Ovary (tissue), 3 donors: ENCODE measurements at regions not wholly inside any gene's neighbourhood (a gene's known extent, or its start where the extent isn't known, plus 50 kb on each side); places are given as distances from the start of the nearest gene placed in this dataset.

Experiments
- CTCF ChIP-seq, 3 donors: fragments of 450-650 bp in 2 of 3; fragments of 200-600 bp in 1 of 3; IDR thresholded peaks; one replicate each; pipeline versions ENCODE4 v1.5.1 to v1.8.0; 2016 to 2022; ENCODE audit warnings: antibody characterized with exemption in 3 of 3, mild to moderate bottlenecking in 1 of 3
- POLR2A ChIP-seq: fragments of 450-650 bp; IDR thresholded peaks from one replicate; pipeline ENCODE4 v1.6.1; 2017; ENCODE audit warnings: antibody characterized with exemption, mild to moderate bottlenecking, moderate library complexity
- donor health status: DM: no; HTN: no; CAD: no.

- TF ChIP-seq CTCF (IDR thresholded peaks at IDR 0.05) (no peak), POLR2A (no peak)
Observed at GRCh38 chr5:167785106-167785505, 506.3 kb upstream of the WWC1 start.
